HepG2 (cell line): ENCODE measurements at regions not wholly inside any gene's neighbourhood (a gene's known extent, or its start where the extent isn't known, plus 50 kb on each side); places are given as distances from the start of the nearest gene placed in this dataset.

ENCODE experiments used
- ATAC-seq: fragments of 200-7000 bp; cut with Tn5 transposase; 3 replicates; pipeline ENCODE4 v1.9.1; 2020; ENCODE audit warnings: mild to moderate bottlenecking, moderate library complexity
- BruUV-seq: library from RNA; stranded (reverse); fragments of 400-500 nt; replicated peaks from 2 replicates; lab custom pipeline; 2021; lab: Mats Ljungman, UMichigan
- CTCF ChIA-PET: fragments of 300-600 bp; formaldehyde crosslinking; extraction: SDS; loops from one replicate; lab custom pipeline; 2021; ENCODE audit warnings: low total read pairs, inconsistent platforms, low intra/inter-chr PET ratio; lab: Yijun Ruan, JAX
- POLR2A ChIA-PET: fragments of 350-600 bp; sonication (Branson Sonifier 250); formaldehyde crosslinking; loops from one replicate; lab custom pipeline; 2020; ENCODE audit warnings: antibody characterized with exemption, inconsistent platforms; lab: Yijun Ruan, JAX
- DNase-seq: peaks from one replicate; pipeline ENCODE4 v3.0.0-alpha.2; 2015; ENCODE audit warnings: low spot score
- FAIRE-seq: peaks from 3 replicates; lab custom pipeline; 2011; peaks lifted over from hg19 to GRCh38; lab: Jason Lieb, UNC
- H2AFZ ChIP-seq: one replicate; pipeline ENCODE4 v1.6.1; 2011; ENCODE audit warnings: low read length, inconsistent platforms
- H3K27ac ChIP-seq: fragments of 300-600 bp; 3 replicates; pipeline ENCODE4 v1.8.0; 2011; ENCODE audit warnings: mixed run types, mild to moderate bottlenecking, mixed read lengths, low read length, inconsistent platforms; ENCODE audit not compliant: insufficient read depth; ENCODE audit errors: extremely low read length
- H3K27me3 ChIP-seq, 2 experiments: fragments of 200-600 bp in 1 of 2; 2 replicates in 1 of 2; 3 replicates in 1 of 2; pipeline versions ENCODE4 v1.6.0 to v1.8.0; 2011; ENCODE audit warnings: low read length in 2 of 2, mild to moderate bottlenecking in 2 of 2, moderate library complexity in 2 of 2, inconsistent platforms in 1 of 2; ENCODE audit not compliant: insufficient read depth in 2 of 2, control insufficient read depth in 1 of 2
- H3K36me3 ChIP-seq, 2 experiments: fragments of 200-600 bp in 1 of 2; replicated peaks in 1 of 2; 2 replicates in 1 of 2; 3 replicates in 1 of 2; pipeline versions ENCODE4 v1.5.1 to v1.8.0; 2011; ENCODE audit warnings: low read length in 2 of 2, inconsistent platforms in 1 of 2; ENCODE audit not compliant: insufficient read depth in 2 of 2, control insufficient read depth in 1 of 2
- H3K4me1 ChIP-seq: 2 replicates; pipeline ENCODE4 v1.5.1; 2012; ENCODE audit warnings: low read length, inconsistent platforms; ENCODE audit not compliant: insufficient read depth
- H3K4me2 ChIP-seq: 2 replicates; pipeline ENCODE4 v1.6.0; 2011; ENCODE audit warnings: low read depth, low read length, inconsistent platforms
- H3K4me3 ChIP-seq, 3 experiments: fragments of 200-600 bp in 1 of 3; sonication (generic), shearing (Covaris generic) in 1 of 3; replicated peaks in 1 of 3; 2 replicates each; pipeline ENCODE4 v1.5.1; 2011 to 2016; ENCODE audit warnings: low read length in 3 of 3, inconsistent platforms in 2 of 3, low read depth in 2 of 3, mild to moderate bottlenecking in 2 of 3, control low read depth in 1 of 3, mixed read lengths in 1 of 3; ENCODE audit not compliant: insufficient read depth in 1 of 3
- H3K79me2 ChIP-seq: one replicate; pipeline ENCODE4 v1.6.1; 2011; ENCODE audit warnings: low read length, inconsistent platforms; ENCODE audit not compliant: insufficient read depth
- H3K9ac ChIP-seq: 2 replicates; pipeline ENCODE4 v1.6.0; 2011; ENCODE audit warnings: mild to moderate bottlenecking, low read depth, low read length, inconsistent platforms; ENCODE audit not compliant: insufficient read depth
- H3K9me3 ChIP-seq: 2 replicates; pipeline ENCODE4 v1.5.1; 2012; ENCODE audit warnings: mild to moderate bottlenecking, low read length
- H4K20me1 ChIP-seq: 2 replicates; pipeline ENCODE4 v1.6.0; 2011; ENCODE audit warnings: inconsistent platforms, mild to moderate bottlenecking, low read length, moderate library complexity; ENCODE audit not compliant: insufficient read depth
- ATF2 ChIP-seq: sonication (generic); formaldehyde crosslinking; IDR thresholded peaks from 2 replicates; pipeline ENCODE4 v1.4.0; 2020; ENCODE audit warnings: missing genetic modification reagents
- ATF7-NPFF ChIP-seq: sonication (generic); formaldehyde crosslinking; IDR thresholded peaks from 2 replicates; pipeline ENCODE4 v1.8.1; 2023; ENCODE audit warnings: mild to moderate bottlenecking, low read depth, missing genetic modification reagents, moderate library complexity
- IRF9 ChIP-seq: sonication (generic); formaldehyde crosslinking; IDR thresholded peaks from 2 replicates; pipeline ENCODE4 v1.8.0; 2022; ENCODE audit warnings: missing genetic modification reagents, mild to moderate bottlenecking, borderline replicate concordance
- PHB2 ChIP-seq: fragments of 450-650 bp; IDR thresholded peaks from 2 replicates; pipeline ENCODE4 v1.6.1; 2018; ENCODE audit not compliant: partially characterized antibody
- PHF8 ChIP-seq: sonication (generic); formaldehyde crosslinking; IDR thresholded peaks from 2 replicates; pipeline ENCODE4 v1.5.0; 2020; ENCODE audit warnings: missing genetic modification reagents
- TEAD2 ChIP-seq: sonication (generic); formaldehyde crosslinking; IDR thresholded peaks from 2 replicates; pipeline ENCODE4 v1.9.0; 2021; ENCODE audit warnings: missing genetic modification reagents
- TRIM24 ChIP-seq: sonication (generic); formaldehyde crosslinking; IDR thresholded peaks from 2 replicates; pipeline ENCODE4 v1.8.0; 2022; ENCODE audit warnings: mild to moderate bottlenecking, missing genetic modification reagents
- YEATS4 ChIP-seq: sonication (generic); formaldehyde crosslinking; IDR thresholded peaks from 2 replicates; pipeline ENCODE4 v1.4.0; 2020; ENCODE audit warnings: missing genetic modification reagents, borderline replicate concordance
- ZBTB34 ChIP-seq: sonication (generic); formaldehyde crosslinking; IDR thresholded peaks from 2 replicates; pipeline ENCODE4 v1.8.0; 2022; ENCODE audit warnings: mild to moderate bottlenecking, missing genetic modification reagents
- ZNF207 ChIP-seq: fragments of 450-650 bp; IDR thresholded peaks from 2 replicates; pipeline ENCODE4 v1.6.1; 2016; ENCODE audit warnings: antibody characterized with exemption, borderline replicate concordance
- ZNF24 ChIP-seq: fragments of 450-650 bp; IDR thresholded peaks from 2 replicates; pipeline ENCODE4 v1.6.1; 2017; ENCODE audit warnings: antibody characterized with exemption, mild to moderate bottlenecking
- ZNF276 ChIP-seq: sonication (generic); formaldehyde crosslinking; IDR thresholded peaks from 2 replicates; pipeline ENCODE4 v1.4.0; 2020; ENCODE audit warnings: mild to moderate bottlenecking, low read depth, missing genetic modification reagents
- ZNF446 ChIP-seq: sonication (generic); formaldehyde crosslinking; IDR thresholded peaks from 2 replicates; pipeline ENCODE4 v1.5.0; 2020; ENCODE audit warnings: mild to moderate bottlenecking, missing genetic modification reagents
- ZNF747 ChIP-seq: sonication (generic); formaldehyde crosslinking; IDR thresholded peaks from 2 replicates; pipeline ENCODE4 v1.8.1; 2023; ENCODE audit warnings: missing genetic modification reagents, mild to moderate bottlenecking, borderline replicate concordance
- ZSCAN22 ChIP-seq: sonication (generic); formaldehyde crosslinking; IDR thresholded peaks from 2 replicates; pipeline ENCODE4 v1.4.0; 2020; ENCODE audit warnings: mild to moderate bottlenecking, missing genetic modification reagents
- WGBS: methylation state at CpG from one replicate; pipeline ENCODE4 v1.1.6; 2017; ENCODE audit warnings: low lambda C conversion rate; 5-methylcytosine and 5-hydroxymethylcytosine counted together
- in situ Hi-C: cut with HindIII; loops from 2 replicates; pipeline ENCODE4 v1.10.0; 2017; ENCODE audit warnings: low pct_unique_long_range_greater_than_20kb; ENCODE audit not compliant: extremely low pct_ligation_motif_present
- intact Hi-C: fragments of 100-400 bp; cut with micrococcal nuclease; formaldehyde crosslinking; loops from one replicate; pipeline ENCODE4 v1.10.0; 2022; ENCODE audit not compliant: unreplicated experiment
- TF ChIP-seq, protein P1 (sequence below): sonication (generic); formaldehyde crosslinking; conservative IDR thresholded peaks from 2 replicates; pipeline ENCODE4 v1.5.0; 2020; ENCODE audit warnings: missing genetic modification reagents

DNA sequence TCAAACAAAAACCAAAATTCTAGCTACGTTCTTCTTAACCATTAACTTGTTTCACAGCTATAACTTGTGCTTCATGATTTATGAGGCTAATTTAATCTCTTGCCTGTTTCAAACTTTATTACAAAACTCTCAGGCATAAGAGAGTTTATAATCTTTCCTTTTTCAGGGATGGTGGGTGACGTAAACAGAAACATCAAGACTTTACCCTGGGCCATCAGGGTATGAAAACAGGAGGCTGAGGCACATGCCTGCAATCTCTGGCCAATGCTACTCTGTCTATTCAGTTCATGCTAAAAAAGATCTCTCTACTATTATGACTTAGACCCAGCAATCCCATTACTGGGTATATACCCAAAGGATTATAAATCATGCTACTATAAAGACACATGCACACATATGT is 55.9 kb upstream of the VWC2 start:
- Histone ChIP-seq H3K36me3 (no peaks in the 10 kb centered on the region), H2AFZ (no peak overlapping the region), H3K4me1 (no peaks in the 10 kb centered on the region), H3K79me2 (no peaks in the 10 kb centered on the region), H3K4me2 (no peak overlapping the region), H3K27ac (no peak overlapping the region), H3K27me3 (no peaks in the 10 kb centered on the region), H4K20me1 (no peaks in the 10 kb centered on the region), H3K9ac (no peak overlapping the region), H3K4me3 (no peak overlapping the region), H3K9me3 (peaks cover 9% of the 10 kb centered on the region; the same call in 1 of the 2 replicates)
- intact Hi-C loops: no loop called here
- ATAC-seq (no peak), FAIRE-seq (no peak), DNase-seq (no peak)
- TF ChIP-seq IRF9 (CRISPR knock-in tag) (no peak), ZBTB34 (CRISPR knock-in tag) (no peak), PHF8 (CRISPR knock-in tag) (no peak), ZNF446 (CRISPR knock-in tag) (no peak), ZNF24 (no peak), ZNF747 (CRISPR knock-in tag) (no peak), PHB2 (no peak), ATF7-NPFF (CRISPR knock-in tag) (no peak), ZNF207 (no peak), TRIM24 (CRISPR knock-in tag) (no peak), ZNF276 (CRISPR knock-in tag) (no peak), TEAD2 (CRISPR knock-in tag) (no peak), ZSCAN22 (no peak), YEATS4 (CRISPR knock-in tag) (no peak), ATF2 (CRISPR knock-in tag) (no peak)
- TF ChIP-seq, protein P1, sequence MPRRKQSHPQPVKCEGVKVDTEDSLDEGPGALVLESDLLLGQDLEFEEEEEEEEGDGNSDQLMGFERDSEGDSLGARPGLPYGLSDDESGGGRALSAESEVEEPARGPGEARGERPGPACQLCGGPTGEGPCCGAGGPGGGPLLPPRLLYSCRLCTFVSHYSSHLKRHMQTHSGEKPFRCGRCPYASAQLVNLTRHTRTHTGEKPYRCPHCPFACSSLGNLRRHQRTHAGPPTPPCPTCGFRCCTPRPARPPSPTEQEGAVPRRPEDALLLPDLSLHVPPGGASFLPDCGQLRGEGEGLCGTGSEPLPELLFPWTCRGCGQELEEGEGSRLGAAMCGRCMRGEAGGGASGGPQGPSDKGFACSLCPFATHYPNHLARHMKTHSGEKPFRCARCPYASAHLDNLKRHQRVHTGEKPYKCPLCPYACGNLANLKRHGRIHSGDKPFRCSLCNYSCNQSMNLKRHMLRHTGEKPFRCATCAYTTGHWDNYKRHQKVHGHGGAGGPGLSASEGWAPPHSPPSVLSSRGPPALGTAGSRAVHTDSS (CRISPR knock-in tag): no peak
- ChIA-PET CTCF (no interaction called here), POLR2A (no interaction called here)
- WGBS: 19% methylated on average over 2 of the region's 2 CpGs
- in situ Hi-C loops: no loop called here
- BruUV-seq: no TSS peak
